ENCODE measurements at regions not wholly inside any gene's neighbourhood (a gene's known extent, or its start where the extent isn't known, plus 50 kb on each side); places are given as distances from the start of the nearest gene placed in this dataset.

GRCh38 chr22:48135592-48135991, 1373.1 kb downstream of the TBC1D22A start:
- H3F3A ChIP-seq (ENCODE audit: low read length, unreplicated experiment) = no peaks in the 10 kb centered on the region
- H3K27me3 ChIP-seq (ENCODE audit: low read length) = no peaks in the 10 kb centered on the region
- DNase-seq = no peak
- intact Hi-C loops (cut with micrococcal nuclease) = no loop called here
- CTCF ChIA-PET = no interaction called here
- no peaks in the 10 kb centered on the region for H3K9me3 ChIP-seq (ENCODE audit: low read length)
- no peaks in the 10 kb centered on the region for H3K9me2 ChIP-seq (replicated peaks; ENCODE audit: low read length)
- H3K36me3 ChIP-seq (ENCODE audit: low read depth, low read length) = no peaks in the 10 kb centered on the region
- H2AFZ ChIP-seq (ENCODE audit: low read length) = no peak overlapping the region
- no peak overlapping the region for H3K4me3 ChIP-seq (ENCODE audit: low read length)
- no peak overlapping the region for H3K9ac ChIP-seq (ENCODE audit: low read length)
- no TSS peak for BruUV-seq (replicated peaks)
- H3K4me2 ChIP-seq (ENCODE audit: low read length) = no peak overlapping the region
- no peaks in the 10 kb centered on the region for H3K79me2 ChIP-seq (ENCODE audit: low read length)
- POLR2A ChIA-PET (ENCODE audit: unreplicated experiment) = no interaction called here
- H4K20me1 ChIP-seq (ENCODE audit: low read length) = no peaks in the 10 kb centered on the region
- ATAC-seq = no peak
- no peak for TF ChIP-seq EZH2 (IDR thresholded peaks at IDR 0.05; ENCODE audit: low read length, unreplicated experiment)
- H3K4me1 ChIP-seq (ENCODE audit: insufficient read depth, low read length) = no peaks in the 10 kb centered on the region; the same call in 1 of the 2 replicates
- no peak overlapping the region for H3K27ac ChIP-seq (ENCODE audit: low read length)

- no peak for TF ChIP-seq EZH2phosphoT487 (IDR thresholded peaks at IDR 0.05; ENCODE audit: borderline replicate concordance, low read length)
- no peak for TF ChIP-seq CTCF (conservative IDR thresholded peaks at IDR 0.05; ENCODE audit: low read depth, low read length)
- TF ChIP-seq EZH2 (IDR thresholded peaks at IDR 0.05; ENCODE audit: low read length, unreplicated experiment) = no peak
- Histone ChIP-seq H3K9ac (ENCODE audit: low read length) (no peak overlapping the region), H3K4me2 (ENCODE audit: low read length) (no peak overlapping the region), H2AFZ (ENCODE audit: low read length) (no peak overlapping the region), H3K36me3 (ENCODE audit: low read depth, low read length) (no peaks in the 10 kb centered on the region), H3K27me3 (ENCODE audit: low read length) (no peaks in the 10 kb centered on the region), H3K27ac (ENCODE audit: low read length) (no peak overlapping the region), H3K9me2 (replicated peaks; ENCODE audit: low read length) (no peaks in the 10 kb centered on the region), H4K20me1 (ENCODE audit: low read length) (no peaks in the 10 kb centered on the region), H3K4me3 (ENCODE audit: low read length) (no peak overlapping the region), H3F3A (ENCODE audit: low read length, unreplicated experiment) (no peaks in the 10 kb centered on the region), H3K79me2 (ENCODE audit: low read length) (no peaks in the 10 kb centered on the region), H3K4me1 (ENCODE audit: insufficient read depth, low read length) (no peaks in the 10 kb centered on the region), H3K9me3 (ENCODE audit: low read length) (no peaks in the 10 kb centered on the region)
- ATAC-seq (no peak), DNase-seq (no peak)
- POLR2A ChIA-PET (ENCODE audit: unreplicated experiment) = no interaction called here
- BruUV-seq (replicated peaks) = no TSS peak
- intact Hi-C loops (cut with micrococcal nuclease) = no loop called here
- CTCF ChIA-PET = no interaction called here
Measured at GRCh38 chr22:48125416-48125815, 1363.0 kb downstream of the TBC1D22A start.

GRCh38 chr22:48121984-48122383, 1359.5 kb downstream of the TBC1D22A start:
- Histone ChIP-seq H3K4me1 (ENCODE audit: insufficient read depth, low read length) (no peaks in the 10 kb centered on the region), H3K79me2 (ENCODE audit: low read length) (no peaks in the 10 kb centered on the region), H3K36me3 (ENCODE audit: low read depth, low read length) (no peaks in the 10 kb centered on the region), H3K4me3 (ENCODE audit: low read length) (no peak overlapping the region), H4K20me1 (ENCODE audit: low read length) (no peaks in the 10 kb centered on the region), H3K9ac (ENCODE audit: low read length) (no peak overlapping the region), H3K4me2 (ENCODE audit: low read length) (no peak overlapping the region), H3F3A (ENCODE audit: low read length, unreplicated experiment) (no peaks in the 10 kb centered on the region), H3K27ac (ENCODE audit: low read length) (no peak overlapping the region), H3K9me3 (ENCODE audit: low read length) (no peaks in the 10 kb centered on the region), H2AFZ (ENCODE audit: low read length) (no peak overlapping the region), H3K27me3 (ENCODE audit: low read length) (no peaks in the 10 kb centered on the region), H3K9me2 (replicated peaks; ENCODE audit: low read length) (no peaks in the 10 kb centered on the region)
- no peak for TF ChIP-seq EZH2phosphoT487 (IDR thresholded peaks at IDR 0.05; ENCODE audit: borderline replicate concordance, low read length)
- no peak for TF ChIP-seq CTCF (conservative IDR thresholded peaks at IDR 0.05; ENCODE audit: low read depth, low read length)
- no peak for TF ChIP-seq EZH2 (IDR thresholded peaks at IDR 0.05; ENCODE audit: low read length, unreplicated experiment)
- ChIA-PET POLR2A (ENCODE audit: unreplicated experiment) (no interaction called here), CTCF (no interaction called here)
- intact Hi-C loops (cut with micrococcal nuclease) = no loop called here
- no TSS peak for BruUV-seq (replicated peaks)
- DNase-seq (no peak), ATAC-seq (no peak)

Measured in PC-3 (cell line).